ENCODE measurements at regions not wholly inside any gene's neighbourhood (a gene's known extent, or its start where the extent isn't known, plus 50 kb on each side); places are given as distances from the start of the nearest gene placed in this dataset.

DNA sequence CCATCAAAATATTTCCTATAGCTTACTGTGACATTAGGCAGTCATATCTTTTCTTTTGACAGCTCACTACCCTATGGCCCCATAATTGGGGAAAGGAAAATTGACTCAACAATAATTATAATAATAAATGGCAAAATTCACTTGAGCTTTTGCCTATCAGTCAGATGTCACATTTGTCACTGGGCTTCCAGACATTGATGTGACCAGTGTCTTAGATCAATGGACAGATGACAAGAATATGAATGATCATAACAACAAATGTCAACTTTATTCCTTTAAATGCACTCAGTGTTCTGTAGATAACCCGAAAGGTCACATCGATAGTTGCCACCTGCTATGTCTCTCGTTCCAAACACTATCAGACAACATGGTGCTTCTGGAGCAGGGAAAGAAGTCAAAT lies 266.7 kb downstream of the GPATCH2 start:
- ATAC-seq (no peak), DNase-seq (no peak)
- Histone ChIP-seq H3K9me3 (no peaks in the 10 kb centered on the region), H3K36me3 (no peaks in the 10 kb centered on the region), H3K27ac (no peak overlapping the region), H3K27me3 (ENCODE audit: low read depth) (no peaks in the 10 kb centered on the region), H3K4me1 (no peaks in the 10 kb centered on the region), H3K4me3 (no peak overlapping the region)
- intact Hi-C loops (cut with DNase I) = no loop called here
- TF ChIP-seq, protein P1, sequence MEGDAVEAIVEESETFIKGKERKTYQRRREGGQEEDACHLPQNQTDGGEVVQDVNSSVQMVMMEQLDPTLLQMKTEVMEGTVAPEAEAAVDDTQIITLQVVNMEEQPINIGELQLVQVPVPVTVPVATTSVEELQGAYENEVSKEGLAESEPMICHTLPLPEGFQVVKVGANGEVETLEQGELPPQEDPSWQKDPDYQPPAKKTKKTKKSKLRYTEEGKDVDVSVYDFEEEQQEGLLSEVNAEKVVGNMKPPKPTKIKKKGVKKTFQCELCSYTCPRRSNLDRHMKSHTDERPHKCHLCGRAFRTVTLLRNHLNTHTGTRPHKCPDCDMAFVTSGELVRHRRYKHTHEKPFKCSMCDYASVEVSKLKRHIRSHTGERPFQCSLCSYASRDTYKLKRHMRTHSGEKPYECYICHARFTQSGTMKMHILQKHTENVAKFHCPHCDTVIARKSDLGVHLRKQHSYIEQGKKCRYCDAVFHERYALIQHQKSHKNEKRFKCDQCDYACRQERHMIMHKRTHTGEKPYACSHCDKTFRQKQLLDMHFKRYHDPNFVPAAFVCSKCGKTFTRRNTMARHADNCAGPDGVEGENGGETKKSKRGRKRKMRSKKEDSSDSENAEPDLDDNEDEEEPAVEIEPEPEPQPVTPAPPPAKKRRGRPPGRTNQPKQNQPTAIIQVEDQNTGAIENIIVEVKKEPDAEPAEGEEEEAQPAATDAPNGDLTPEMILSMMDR (IDR thresholded peaks at IDR 0.05) = no peak

DNA sequence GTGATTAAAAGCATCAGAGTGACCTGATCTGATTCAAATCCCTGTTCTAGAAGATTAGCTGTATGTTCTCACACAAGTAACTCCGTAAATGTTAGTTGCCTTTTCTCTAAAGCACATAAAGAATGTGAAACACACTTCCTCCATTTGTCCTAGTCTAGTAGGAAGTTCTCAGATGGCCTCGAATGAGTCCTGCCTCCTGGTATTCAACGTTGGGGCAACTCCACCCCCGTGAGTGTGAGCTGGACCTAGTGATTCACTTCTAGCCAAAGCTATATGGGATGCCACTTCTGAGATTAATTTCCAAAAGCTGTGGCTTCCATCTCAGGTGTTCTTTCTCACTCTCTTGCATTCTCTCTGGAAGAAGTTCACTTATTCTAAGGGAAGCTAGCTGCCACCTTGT lies 267.6 kb downstream of the GPATCH2 start:
- Histone ChIP-seq H3K9me3 (no peaks in the 10 kb centered on the region), H3K27me3 (ENCODE audit: low read depth) (no peaks in the 10 kb centered on the region), H3K4me1 (no peaks in the 10 kb centered on the region), H3K36me3 (no peaks in the 10 kb centered on the region), H3K4me3 (no peak overlapping the region), H3K27ac (no peak overlapping the region)
- TF ChIP-seq, protein P1 (IDR thresholded peaks at IDR 0.05) = no peak
- DNase-seq (no peak), ATAC-seq (no peak)
- intact Hi-C loops (cut with DNase I) = no loop called here

GRCh38 chr1:217360510-217360909 lies 270.4 kb downstream of the GPATCH2 start:
- Histone ChIP-seq H3K4me1 (no peaks in the 10 kb centered on the region), H3K9me3 (no peaks in the 10 kb centered on the region), H3K27ac (no peak overlapping the region), H3K36me3 (no peaks in the 10 kb centered on the region), H3K4me3 (no peak overlapping the region), H3K27me3 (ENCODE audit: low read depth) (no peaks in the 10 kb centered on the region)
- intact Hi-C loops (cut with DNase I) = no loop called here
- TF ChIP-seq, protein P1 (IDR thresholded peaks at IDR 0.05) = no peak
- DNase-seq = no peak
- no peak for ATAC-seq

DNA sequence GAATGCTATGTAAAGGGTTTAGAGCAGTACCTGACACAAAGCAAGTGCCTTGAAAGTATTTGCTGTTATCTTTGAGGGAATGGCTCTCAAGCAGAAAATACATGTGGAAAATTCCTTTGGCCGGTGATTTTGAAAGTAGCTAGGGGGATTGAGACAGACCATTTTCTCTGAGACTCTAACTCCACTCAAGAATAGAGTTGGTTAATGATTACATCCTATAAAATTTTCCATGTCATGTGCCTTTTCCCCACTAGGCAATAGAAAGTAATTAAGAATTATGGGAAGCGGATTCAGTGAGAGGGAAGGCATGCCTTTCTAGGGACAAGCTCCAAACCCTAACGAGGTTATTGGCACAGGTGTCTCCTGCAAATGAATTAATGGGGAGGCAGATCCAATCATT lies 276.0 kb downstream of the GPATCH2 start:
- no peak for DNase-seq
- TF ChIP-seq, protein P1 (IDR thresholded peaks at IDR 0.05) = no peak

DNA sequence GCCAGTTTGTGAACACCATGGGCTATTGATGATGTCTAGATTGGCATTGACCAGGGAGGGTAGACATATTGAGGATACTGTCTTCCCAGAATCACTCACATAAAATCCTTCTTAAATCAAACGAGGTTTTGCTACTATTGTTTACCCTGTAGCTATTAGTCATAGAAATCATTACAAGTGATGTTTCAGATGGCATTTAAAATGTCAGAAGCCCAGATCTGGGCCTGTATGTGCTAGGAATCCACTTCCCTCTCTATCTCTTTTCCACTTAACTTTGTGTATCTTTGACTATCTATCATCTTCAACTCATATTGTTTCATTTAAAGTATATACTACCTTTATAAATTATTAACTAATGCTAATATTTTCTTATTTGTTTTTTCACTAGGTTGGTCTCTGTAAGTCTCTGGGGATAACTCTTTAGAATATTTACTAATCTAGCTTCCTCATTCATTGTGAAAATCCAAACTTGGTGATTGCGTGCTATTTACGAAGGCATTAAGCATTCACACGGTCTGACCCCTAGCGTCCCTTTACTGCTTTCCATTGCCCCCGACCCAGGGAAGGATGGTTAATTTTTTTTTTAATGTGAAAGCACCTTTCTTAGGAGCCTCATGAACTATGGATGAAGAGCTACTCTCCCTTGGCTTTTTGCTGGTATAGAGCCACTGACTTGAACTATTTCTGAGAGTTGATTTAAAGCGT lies 281.8 kb downstream of the GPATCH2 start:
- H3K9me3 ChIP-seq = no peaks in the 10 kb centered on the region
- H3K27me3 ChIP-seq (ENCODE audit: low read depth) = no peaks in the 10 kb centered on the region
- no peaks in the 10 kb centered on the region for H3K36me3 ChIP-seq
- ATAC-seq (no peak), DNase-seq (no peak)
- no peak overlapping the region for H3K27ac ChIP-seq
- TF ChIP-seq, protein P1 (IDR thresholded peaks at IDR 0.05) = no peak
- no peak overlapping the region for H3K4me3 ChIP-seq
- intact Hi-C loops (cut with DNase I) = no loop called here
- H3K4me1 ChIP-seq = no peaks in the 10 kb centered on the region

More for the DNA sequence above, 276.0 kb downstream of the GPATCH2 start:
- intact Hi-C loops (cut with DNase I) = no loop called here
- Histone ChIP-seq H3K36me3 (no peaks in the 10 kb centered on the region), H3K4me3 (no peak overlapping the region), H3K27ac (no peak overlapping the region), H3K4me1 (no peaks in the 10 kb centered on the region), H3K27me3 (ENCODE audit: low read depth) (no peaks in the 10 kb centered on the region), H3K9me3 (no peaks in the 10 kb centered on the region)
- ATAC-seq = no peak

Data from lower lobe of right lung (tissue), 2 donors.